Type B pancreatic cell (in vitro differentiated cells): ENCODE measurements at regions not wholly inside any gene's neighbourhood (a gene's known extent, or its start where the extent isn't known, plus 50 kb on each side); places are given as distances from the start of the nearest gene placed in this dataset.

Source experiments
- DNase-seq: peaks from one replicate; pipeline ENCODE4 v3.0.0; 2021; ENCODE audit warnings: mixed read lengths; ENCODE audit not compliant: unreplicated experiment; ENCODE audit errors: extremely low spot score
- H3K27ac Mint-ChIP-seq: 2 replicates; pipeline ENCODE4 v1.8.0; 2021; ENCODE audit warnings: mild to moderate bottlenecking, mixed read lengths
- H3K27me3 Mint-ChIP-seq: 2 replicates; pipeline ENCODE4 v1.8.0; 2021; ENCODE audit warnings: mixed read lengths
- H3K36me3 Mint-ChIP-seq: 2 replicates; pipeline ENCODE4 v1.8.0; 2021; ENCODE audit warnings: mixed read lengths
- H3K4me1 Mint-ChIP-seq: one replicate; pipeline ENCODE4 v1.8.0; 2021; ENCODE audit warnings: mixed read lengths; ENCODE audit not compliant: unreplicated experiment
- H3K4me3 Mint-ChIP-seq: 2 replicates; pipeline ENCODE4 v1.8.0; 2021; ENCODE audit warnings: mild to moderate bottlenecking, mixed read lengths
- H3K9me3 Mint-ChIP-seq: 2 replicates; pipeline ENCODE4 v1.8.0; 2021; ENCODE audit warnings: mixed read lengths
- TF ChIP-seq, protein P1 (sequence below): fragments of 200-600 bp; sonication (generic); conservative IDR thresholded peaks from 2 replicates; pipeline ENCODE4 v1.5.0; 2021; ENCODE audit warnings: antibody characterized with exemption, mild to moderate bottlenecking

DNA sequence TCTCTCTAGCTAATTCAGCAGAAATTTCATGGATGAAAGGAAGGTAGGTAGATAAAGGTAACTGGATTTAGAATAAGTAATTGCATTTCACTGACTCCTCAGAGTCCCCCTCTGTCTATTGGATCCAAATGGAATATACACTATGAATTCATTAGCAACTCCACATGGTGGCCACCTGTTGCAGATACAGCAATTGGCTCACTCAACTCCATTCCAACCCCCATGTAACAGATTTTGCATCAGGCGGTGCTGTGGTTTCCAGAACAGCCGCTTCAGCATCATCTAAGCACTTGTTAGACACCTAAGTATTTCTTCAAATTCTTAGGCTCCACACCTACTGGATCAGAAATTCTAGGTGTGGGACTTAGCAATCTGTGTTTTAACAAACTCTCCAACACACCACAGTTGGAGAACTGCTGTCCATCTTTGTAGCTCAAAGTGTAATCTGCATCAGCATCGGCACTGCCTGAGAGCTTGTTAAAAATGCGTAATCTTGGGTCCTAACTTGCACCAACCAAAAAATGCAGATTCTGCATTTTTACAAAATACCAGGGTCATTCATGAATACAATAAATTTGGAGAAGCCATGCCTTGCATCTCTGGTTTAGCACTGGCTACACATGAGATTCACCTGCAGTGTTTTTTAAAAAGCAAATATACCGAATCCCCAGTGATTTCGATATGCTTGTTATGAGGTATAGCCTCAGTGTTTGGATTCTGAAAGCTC lies 413.8 kb upstream of the CD180 start:
- H3K4me3 Mint-ChIP-seq: no peak overlapping the region
- H3K9me3 Mint-ChIP-seq: no peaks in the 10 kb centered on the region
- peaks cover 15% of the 10 kb centered on the region for H3K27me3 Mint-ChIP-seq
- H3K4me1 Mint-ChIP-seq: no peaks in the 10 kb centered on the region
- H3K36me3 Mint-ChIP-seq: no peaks in the 10 kb centered on the region
- TF ChIP-seq, protein P1, sequence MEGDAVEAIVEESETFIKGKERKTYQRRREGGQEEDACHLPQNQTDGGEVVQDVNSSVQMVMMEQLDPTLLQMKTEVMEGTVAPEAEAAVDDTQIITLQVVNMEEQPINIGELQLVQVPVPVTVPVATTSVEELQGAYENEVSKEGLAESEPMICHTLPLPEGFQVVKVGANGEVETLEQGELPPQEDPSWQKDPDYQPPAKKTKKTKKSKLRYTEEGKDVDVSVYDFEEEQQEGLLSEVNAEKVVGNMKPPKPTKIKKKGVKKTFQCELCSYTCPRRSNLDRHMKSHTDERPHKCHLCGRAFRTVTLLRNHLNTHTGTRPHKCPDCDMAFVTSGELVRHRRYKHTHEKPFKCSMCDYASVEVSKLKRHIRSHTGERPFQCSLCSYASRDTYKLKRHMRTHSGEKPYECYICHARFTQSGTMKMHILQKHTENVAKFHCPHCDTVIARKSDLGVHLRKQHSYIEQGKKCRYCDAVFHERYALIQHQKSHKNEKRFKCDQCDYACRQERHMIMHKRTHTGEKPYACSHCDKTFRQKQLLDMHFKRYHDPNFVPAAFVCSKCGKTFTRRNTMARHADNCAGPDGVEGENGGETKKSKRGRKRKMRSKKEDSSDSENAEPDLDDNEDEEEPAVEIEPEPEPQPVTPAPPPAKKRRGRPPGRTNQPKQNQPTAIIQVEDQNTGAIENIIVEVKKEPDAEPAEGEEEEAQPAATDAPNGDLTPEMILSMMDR: no peak
- no peak overlapping the region for H3K27ac Mint-ChIP-seq
- no peak for DNase-seq

DNA sequence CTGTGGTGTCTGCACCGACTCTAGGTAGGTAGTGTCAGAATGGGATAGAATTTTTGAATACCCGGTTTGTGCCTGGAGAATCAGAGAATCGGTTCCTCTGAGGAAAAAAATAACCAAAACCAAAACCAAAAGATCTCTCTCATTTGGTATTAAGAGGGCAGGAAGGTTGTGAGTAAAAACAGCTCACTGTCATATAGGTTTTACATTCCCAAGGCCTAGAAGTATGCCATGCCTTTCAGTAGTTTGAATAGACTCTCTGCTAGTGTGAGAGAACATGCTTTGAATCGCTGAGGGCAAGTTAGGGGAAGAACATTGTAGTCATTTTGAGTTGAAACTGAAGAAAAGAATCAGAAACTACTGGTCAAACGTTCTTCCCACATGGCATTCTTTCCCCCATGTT lies 411.4 kb upstream of the CD180 start:
- Mint-ChIP-seq H3K27me3 (peaks cover 12% of the 10 kb centered on the region), H3K4me3 (no peak overlapping the region), H3K9me3 (no peaks in the 10 kb centered on the region), H3K36me3 (no peaks in the 10 kb centered on the region), H3K4me1 (no peaks in the 10 kb centered on the region), H3K27ac (no peak overlapping the region)
- TF ChIP-seq, protein P1: no peak
- DNase-seq: no peak

DNA sequence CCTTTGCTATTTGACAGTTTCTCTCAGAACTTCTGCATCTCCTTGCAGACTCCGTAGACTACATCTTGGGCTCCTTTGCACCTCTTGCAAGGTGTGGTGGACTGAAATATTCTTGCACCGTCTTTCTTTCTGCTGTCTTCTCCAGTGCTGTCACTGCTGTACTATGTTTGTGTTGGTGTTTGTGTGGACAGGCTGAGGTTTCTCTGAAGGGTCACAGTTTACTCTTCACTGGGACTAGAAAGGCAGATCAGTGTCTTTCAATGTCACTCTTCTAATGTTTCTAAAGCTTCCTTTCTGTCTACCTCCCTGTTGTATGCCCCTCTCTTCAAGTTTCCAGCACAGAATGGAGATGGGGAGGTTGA lies 410.0 kb upstream of the CD180 start:
- Mint-ChIP-seq H3K36me3 (peaks cover under 1% of the 10 kb centered on the region), H3K27ac (no peak overlapping the region), H3K4me3 (no peak overlapping the region), H3K27me3 (peaks cover 12% of the 10 kb centered on the region), H3K9me3 (peaks cover under 1% of the 10 kb centered on the region), H3K4me1 (no peaks in the 10 kb centered on the region)
- TF ChIP-seq, protein P1: no peak
- DNase-seq: no peak

DNA sequence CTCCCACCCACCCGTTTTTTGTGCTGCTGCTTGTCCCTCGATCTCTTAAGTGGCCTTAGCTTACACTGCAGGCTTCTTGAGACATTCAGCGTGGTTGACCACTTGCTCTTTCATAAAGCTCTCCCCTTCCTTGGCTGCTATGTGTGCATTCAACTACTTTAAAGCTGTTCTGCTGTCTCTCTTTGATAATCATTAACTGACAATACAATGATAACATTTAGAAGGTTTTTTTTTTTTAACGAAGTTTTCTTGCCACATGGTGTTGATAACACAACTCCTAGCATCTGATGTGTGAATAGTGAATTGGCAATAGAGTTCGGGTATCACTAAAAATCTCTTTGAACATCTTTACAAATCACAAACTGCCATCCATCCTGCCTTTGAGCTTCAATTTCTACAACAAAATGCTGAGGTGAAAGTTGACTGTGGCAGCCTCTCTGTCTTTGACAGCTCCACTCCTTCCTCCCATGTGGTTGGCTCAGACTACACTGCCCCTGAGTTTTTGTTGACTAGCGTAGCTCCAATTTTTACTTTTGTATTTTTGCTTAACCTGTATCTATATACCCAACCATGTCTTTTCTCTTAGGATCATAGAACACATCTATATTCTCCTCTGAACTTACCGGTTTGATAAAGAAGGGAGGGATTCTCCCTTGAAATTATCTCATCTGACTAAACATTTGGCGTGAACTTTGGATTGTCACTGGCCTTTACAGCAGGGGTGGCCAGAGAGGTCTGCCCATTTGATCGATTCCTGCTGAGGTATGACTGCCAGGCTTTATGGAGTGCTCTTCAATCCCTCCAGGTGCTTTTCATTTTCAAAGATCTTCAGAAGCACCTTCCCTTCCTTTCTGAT lies 409.4 kb upstream of the CD180 start:
- Mint-ChIP-seq H3K27ac (no peak overlapping the region), H3K36me3 (peaks cover 5% of the 10 kb centered on the region), H3K27me3 (peaks cover 14% of the 10 kb centered on the region), H3K9me3 (peaks cover 4% of the 10 kb centered on the region), H3K4me1 (no peaks in the 10 kb centered on the region), H3K4me3 (no peak overlapping the region)
- no peak for DNase-seq
- TF ChIP-seq, protein P1: no peak

DNA sequence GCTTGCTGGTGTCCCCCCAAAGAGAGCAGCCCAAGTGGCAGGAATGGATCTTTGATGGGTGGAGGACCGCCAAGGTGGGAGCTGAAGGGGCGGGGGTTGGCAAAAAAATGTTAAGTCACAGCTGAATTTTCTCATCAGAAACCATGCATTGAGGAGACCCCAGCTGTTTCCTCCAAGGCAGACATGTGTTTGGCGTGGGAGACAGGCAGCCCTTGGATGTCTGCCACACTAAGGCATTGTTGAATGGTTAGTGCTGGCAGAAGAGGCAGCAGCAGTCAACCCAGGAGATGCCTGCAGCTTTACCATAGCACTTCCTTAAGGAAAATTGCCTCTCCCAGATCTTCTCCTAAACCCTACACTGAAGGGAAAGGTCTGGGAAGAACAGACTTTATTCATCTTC lies 394.9 kb upstream of the CD180 start:
- no peak for DNase-seq
- H3K27ac Mint-ChIP-seq: no peak overlapping the region
- TF ChIP-seq, protein P1: no peak
- peaks cover 4% of the 10 kb centered on the region for H3K36me3 Mint-ChIP-seq
- no peaks in the 10 kb centered on the region for H3K4me1 Mint-ChIP-seq
- H3K4me3 Mint-ChIP-seq: no peak overlapping the region
- H3K9me3 Mint-ChIP-seq: peaks cover 8% of the 10 kb centered on the region
- peaks cover 3% of the 10 kb centered on the region for H3K27me3 Mint-ChIP-seq
